ENCODE measurements at regions not wholly inside any gene's neighbourhood (a gene's known extent, or its start where the extent isn't known, plus 50 kb on each side); places are given as distances from the start of the nearest gene placed in this dataset.

DNA sequence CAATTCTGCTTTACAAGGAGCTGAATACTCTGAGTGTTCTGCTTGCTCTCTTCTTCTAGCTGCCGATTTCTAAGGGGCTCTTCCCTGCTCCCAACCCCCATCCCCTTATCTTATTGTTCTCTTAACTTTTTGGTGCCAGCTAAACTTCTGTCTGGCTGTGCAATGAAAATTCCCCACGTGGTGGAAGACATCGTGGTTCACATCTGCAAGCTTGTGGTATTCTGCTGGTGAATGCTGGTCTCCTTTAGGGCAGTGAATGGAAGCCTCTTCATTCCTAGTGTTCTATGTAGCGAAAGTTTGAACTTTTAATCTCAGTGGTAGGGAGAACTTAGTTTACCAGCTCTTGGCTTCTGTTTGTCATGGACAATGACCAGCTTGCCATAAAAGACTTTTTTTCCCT, 406.0 kb upstream of the ZEB2 start:
- TF ChIP-seq, protein P1, sequence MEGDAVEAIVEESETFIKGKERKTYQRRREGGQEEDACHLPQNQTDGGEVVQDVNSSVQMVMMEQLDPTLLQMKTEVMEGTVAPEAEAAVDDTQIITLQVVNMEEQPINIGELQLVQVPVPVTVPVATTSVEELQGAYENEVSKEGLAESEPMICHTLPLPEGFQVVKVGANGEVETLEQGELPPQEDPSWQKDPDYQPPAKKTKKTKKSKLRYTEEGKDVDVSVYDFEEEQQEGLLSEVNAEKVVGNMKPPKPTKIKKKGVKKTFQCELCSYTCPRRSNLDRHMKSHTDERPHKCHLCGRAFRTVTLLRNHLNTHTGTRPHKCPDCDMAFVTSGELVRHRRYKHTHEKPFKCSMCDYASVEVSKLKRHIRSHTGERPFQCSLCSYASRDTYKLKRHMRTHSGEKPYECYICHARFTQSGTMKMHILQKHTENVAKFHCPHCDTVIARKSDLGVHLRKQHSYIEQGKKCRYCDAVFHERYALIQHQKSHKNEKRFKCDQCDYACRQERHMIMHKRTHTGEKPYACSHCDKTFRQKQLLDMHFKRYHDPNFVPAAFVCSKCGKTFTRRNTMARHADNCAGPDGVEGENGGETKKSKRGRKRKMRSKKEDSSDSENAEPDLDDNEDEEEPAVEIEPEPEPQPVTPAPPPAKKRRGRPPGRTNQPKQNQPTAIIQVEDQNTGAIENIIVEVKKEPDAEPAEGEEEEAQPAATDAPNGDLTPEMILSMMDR (IDR thresholded peaks at IDR 0.05): no peak
- TF ChIP-seq POLR2A (IDR thresholded peaks at IDR 0.05): no peak

Measured in uterus (tissue), 2 donors.